ENCODE measurements at regions not wholly inside any gene's neighbourhood (a gene's known extent, or its start where the extent isn't known, plus 50 kb on each side); places are given as distances from the start of the nearest gene placed in this dataset.

GRCh38 chr4:111266937-111267336, 644.1 kb upstream of the PITX2 start:
- Histone ChIP-seq H3K4me1 (replicated peaks in 1 of 2) (peaks cover 7 to 26% of the 10 kb centered on the region in 2 donors), H3K27ac (no peak overlapping the region), H3K4me3 (no peak overlapping the region)
- ATAC-seq (replicated peaks in 6 of 8): no peak
- 60 to 100% (median 85%) methylated on average over 1 to 5 of the region's 5 CpGs; no CpG with 5 or more reads in 1 of the 10 experiments for WGBS, 10 experiments
- in situ Hi-C loops (cut with MboI; ENCODE audit: low pct_unique_long_range_greater_than_20kb in 2 of 9, low sequenced_read_pairs in 9 of 9, unreplicated experiment in 9 of 9): no loop called here

- H3K4me1 ChIP-seq (replicated peaks in 1 of 2): peaks cover 7 to 25% of the 10 kb centered on the region in 2 donors
- 17 to 100% (median 72%) methylated on average over 1 to 2 of the region's 2 CpGs; no CpG with 5 or more reads in 1 of the 10 experiments for WGBS, 10 experiments
- H3K27ac ChIP-seq: no peak overlapping the region
- in situ Hi-C loops (cut with MboI; ENCODE audit: low pct_unique_long_range_greater_than_20kb in 2 of 9, low sequenced_read_pairs in 9 of 9, unreplicated experiment in 9 of 9): no loop called here
- ATAC-seq (replicated peaks in 6 of 8): no peak
- no peak overlapping the region for H3K4me3 ChIP-seq
Measured at GRCh38 chr4:111267786-111268185, 644.9 kb upstream of the PITX2 start.

GRCh38 chr4:111268769-111269414, 646.0 kb upstream of the PITX2 start:
- WGBS, 10 experiments: 0 to 100% (median 77%) methylated on average over 2 of the region's 2 CpGs; no CpG with 5 or more reads in 3 of the 10 experiments
- Histone ChIP-seq H3K27ac (no peak overlapping the region), H3K4me3 (no peak overlapping the region), H3K4me1 (replicated peaks in 1 of 2) (peaks cover 4 to 14% of the 10 kb centered on the region in 2 donors)
- peak in 2 of 8 experiments; percentile 48 to 71 for ATAC-seq (replicated peaks in 6 of 8)
- in situ Hi-C loops (cut with MboI; ENCODE audit: low pct_unique_long_range_greater_than_20kb in 2 of 9, low sequenced_read_pairs in 9 of 9, unreplicated experiment in 9 of 9): no loop called here

- no peak for ATAC-seq (replicated peaks in 6 of 8)
- H3K27ac ChIP-seq: no peak overlapping the region
- H3K4me1 ChIP-seq (replicated peaks in 1 of 2): peaks cover 0 to 11% of the 10 kb centered on the region in 2 donors
- in situ Hi-C loops (cut with MboI; ENCODE audit: low pct_unique_long_range_greater_than_20kb in 2 of 9, low sequenced_read_pairs in 9 of 9, unreplicated experiment in 9 of 9): no loop called here
- no peak overlapping the region for H3K4me3 ChIP-seq
- 40 to 100% (median 78%) methylated on average over 1 to 2 of the region's 2 CpGs; no CpG with 5 or more reads in 1 of the 10 experiments for WGBS, 10 experiments
Measured at GRCh38 chr4:111269439-111269838, 646.6 kb upstream of the PITX2 start.

GRCh38 chr4:111274060-111274459, 651.2 kb upstream of the PITX2 start:
- Histone ChIP-seq H3K27ac (no peak overlapping the region), H3K4me3 (no peak overlapping the region), H3K4me1 (replicated peaks in 1 of 2) (no peaks in the 10 kb centered on the region)
- no peak for ATAC-seq (replicated peaks in 6 of 8)
- WGBS, 10 experiments: 60 to 100% (median 83%) methylated on average over 1 to 3 of the region's 3 CpGs; no CpG with 5 or more reads in 1 of the 10 experiments
- in situ Hi-C loops (cut with MboI; ENCODE audit: low pct_unique_long_range_greater_than_20kb in 2 of 9, low sequenced_read_pairs in 9 of 9, unreplicated experiment in 9 of 9): no loop called here

- Histone ChIP-seq H3K27ac (no peak overlapping the region), H3K4me1 (replicated peaks in 1 of 2) (no peaks in the 10 kb centered on the region), H3K4me3 (no peak overlapping the region)
- in situ Hi-C loops (cut with MboI; ENCODE audit: low pct_unique_long_range_greater_than_20kb in 2 of 9, low sequenced_read_pairs in 9 of 9, unreplicated experiment in 9 of 9): no loop called here
- peak in 1 of 8 experiments; percentile 53 for ATAC-seq (replicated peaks in 6 of 8)
- 29 to 82% (median 70%) methylated on average over 3 to 6 of the region's 6 CpGs; no CpG with 5 or more reads in 1 of the 10 experiments for WGBS, 10 experiments
Measured at GRCh38 chr4:111274486-111274885, 651.6 kb upstream of the PITX2 start.

GRCh38 chr4:111281219-111281618, 658.3 kb upstream of the PITX2 start:
- Histone ChIP-seq H3K4me1 (replicated peaks in 1 of 2) (peaks cover 0 to 4% of the 10 kb centered on the region in 2 donors), H3K4me3 (no peak overlapping the region), H3K27ac (no peak overlapping the region)
- WGBS, 10 experiments: 86 to 98% (median 92%) methylated on average over 2 to 5 of the region's 5 CpGs
- ATAC-seq (replicated peaks in 6 of 8): no peak
- in situ Hi-C loops (cut with MboI; ENCODE audit: low pct_unique_long_range_greater_than_20kb in 2 of 9, low sequenced_read_pairs in 9 of 9, unreplicated experiment in 9 of 9): no loop called here

GRCh38 chr4:111282035-111282434, 659.2 kb upstream of the PITX2 start:
- ATAC-seq (replicated peaks in 6 of 8): peak in 1 of 8 experiments; percentile 15
- H3K4me1 ChIP-seq (replicated peaks in 1 of 2): peaks cover 0 to 4% of the 10 kb centered on the region in 2 donors
- WGBS, 10 experiments: 46 to 86% (median 76%) methylated on average over 1 of the region's 1 CpG; no CpG with 5 or more reads in 2 of the 10 experiments
- in situ Hi-C loops (cut with MboI; ENCODE audit: low pct_unique_long_range_greater_than_20kb in 2 of 9, low sequenced_read_pairs in 9 of 9, unreplicated experiment in 9 of 9): no loop called here
- no peak overlapping the region for H3K27ac ChIP-seq
- no peak overlapping the region for H3K4me3 ChIP-seq

- WGBS, 10 experiments: 25 to 78% (median 32%) methylated on average over 2 to 7 of the region's 7 CpGs
- no peak overlapping the region for H3K27ac ChIP-seq
- in situ Hi-C loops (cut with MboI; ENCODE audit: low pct_unique_long_range_greater_than_20kb in 2 of 9, low sequenced_read_pairs in 9 of 9, unreplicated experiment in 9 of 9): no loop called here
- no peak for ATAC-seq (replicated peaks in 6 of 8)
- no peak overlapping the region for H3K4me3 ChIP-seq
- peaks cover 0 to 4% of the 10 kb centered on the region in 2 donors for H3K4me1 ChIP-seq (replicated peaks in 1 of 2)
Measured at GRCh38 chr4:111283066-111283677, 660.3 kb upstream of the PITX2 start.

GRCh38 chr4:111296466-111296865, 673.6 kb upstream of the PITX2 start:
- ATAC-seq (replicated peaks in 6 of 8): no peak
- in situ Hi-C loops (cut with MboI; ENCODE audit: low pct_unique_long_range_greater_than_20kb in 2 of 9, low sequenced_read_pairs in 9 of 9, unreplicated experiment in 9 of 9): no loop called here
- Histone ChIP-seq H3K4me1 (replicated peaks in 1 of 2) (no peaks in the 10 kb centered on the region), H3K27ac (no peak overlapping the region), H3K4me3 (no peak overlapping the region)
- 60 to 100% (median 89%) methylated on average over 1 of the region's 1 CpG; no CpG with 5 or more reads in 2 of the 10 experiments for WGBS, 10 experiments

- no peak for ATAC-seq (replicated peaks in 6 of 8)
- H3K4me1 ChIP-seq (replicated peaks in 1 of 2): no peaks in the 10 kb centered on the region
- no peak overlapping the region for H3K4me3 ChIP-seq
- in situ Hi-C loops (cut with MboI; ENCODE audit: low pct_unique_long_range_greater_than_20kb in 2 of 9, low sequenced_read_pairs in 9 of 9, unreplicated experiment in 9 of 9): no loop called here
- no peak overlapping the region for H3K27ac ChIP-seq
Measured at GRCh38 chr4:111303806-111304205, 680.9 kb upstream of the PITX2 start.

- in situ Hi-C loops (cut with MboI; ENCODE audit: low pct_unique_long_range_greater_than_20kb in 2 of 9, low sequenced_read_pairs in 9 of 9, unreplicated experiment in 9 of 9): no loop called here
- H3K4me1 ChIP-seq (replicated peaks in 1 of 2): no peaks in the 10 kb centered on the region
- no peak overlapping the region for H3K4me3 ChIP-seq
- no peak overlapping the region for H3K27ac ChIP-seq
- WGBS, 10 experiments: 57 to 95% (median 89%) methylated on average over 3 to 6 of the region's 6 CpGs
- ATAC-seq (replicated peaks in 6 of 8): peak in 1 of 8 experiments; percentile 17
Measured at GRCh38 chr4:111323496-111323895, 700.6 kb upstream of the PITX2 start.

GRCh38 chr4:111323916-111324315, 701.0 kb upstream of the PITX2 start:
- no peak overlapping the region for H3K4me3 ChIP-seq
- no peak overlapping the region for H3K27ac ChIP-seq
- in situ Hi-C loops (cut with MboI; ENCODE audit: low pct_unique_long_range_greater_than_20kb in 2 of 9, low sequenced_read_pairs in 9 of 9, unreplicated experiment in 9 of 9): no loop called here
- ATAC-seq (replicated peaks in 6 of 8): no peak
- no peaks in the 10 kb centered on the region for H3K4me1 ChIP-seq (replicated peaks in 1 of 2)
- WGBS, 10 experiments: 33 to 100% (median 57%) methylated on average over 1 to 3 of the region's 3 CpGs; no CpG with 5 or more reads in 1 of the 10 experiments

GRCh38 chr4:111326450-111326849, 703.6 kb upstream of the PITX2 start:
- no peaks in the 10 kb centered on the region for H3K4me1 ChIP-seq (replicated peaks in 1 of 2)
- WGBS, 10 experiments: 60 to 100% (median 71%) methylated on average over 1 of the region's 1 CpG; no CpG with 5 or more reads in 6 of the 10 experiments
- no peak overlapping the region for H3K27ac ChIP-seq
- no peak for ATAC-seq (replicated peaks in 6 of 8)
- in situ Hi-C loops (cut with MboI; ENCODE audit: low pct_unique_long_range_greater_than_20kb in 2 of 9, low sequenced_read_pairs in 9 of 9, unreplicated experiment in 9 of 9): no loop called here
- no peak overlapping the region for H3K4me3 ChIP-seq

Measured in motor neuron (in vitro differentiated cells).